H1 (cell line): ENCODE measurements at regions not wholly inside any gene's neighbourhood (a gene's known extent, or its start where the extent isn't known, plus 50 kb on each side); places are given as distances from the start of the nearest gene placed in this dataset.

Source experiments
- CTCF ChIA-PET: fragments of 300-600 bp; sonication (Branson Sonifier 250); formaldehyde crosslinking; loops from one replicate; lab custom pipeline; 2021; ENCODE audit not compliant: partially characterized antibody; lab: Charles Lee
- POLR2A ChIA-PET: fragments of 300-600 bp; sonication (Branson Sonifier 250); formaldehyde crosslinking; loops from one replicate; lab custom pipeline; 2021; ENCODE audit warnings: inconsistent platforms; ENCODE audit not compliant: partially characterized antibody; lab: Charles Lee
- DNase-seq, 2 experiments: peaks; one replicate each; pipeline versions ENCODE4 v3.0.0 to v3.0.0-alpha.2; 2010 to 2022; ENCODE audit warnings: low spot score in 2 of 2, low read depth in 1 of 2, mixed read lengths in 1 of 2
- FAIRE-seq: peaks from 2 replicates; lab custom pipeline; 2011; peaks lifted over from hg19 to GRCh38; lab: Jason Lieb, UNC
- H2AFZ ChIP-seq: 2 replicates; pipeline ENCODE4 v1.8.1; 2012; ENCODE audit warnings: low read length, inconsistent platforms
- H2AK5ac ChIP-seq: 2 replicates; pipeline ENCODE4 v1.6.1; 2013; ENCODE audit warnings: low read depth, low read length
- H2BK120ac ChIP-seq: replicated peaks from 2 replicates; pipeline ENCODE3; 2013; ENCODE audit warnings: low read depth, low read length, inconsistent platforms
- H2BK12ac ChIP-seq: 2 replicates; pipeline ENCODE4 v1.6.1; 2013; ENCODE audit warnings: low read depth, low read length
- H2BK15ac ChIP-seq: 2 replicates; pipeline ENCODE4 v1.6.1; 2013; ENCODE audit warnings: low read length
- H2BK20ac ChIP-seq: 2 replicates; pipeline ENCODE4 v1.6.1; 2013; ENCODE audit warnings: low read length
- H2BK5ac ChIP-seq: 2 replicates; pipeline ENCODE4 v1.6.1; 2013; ENCODE audit warnings: low read depth, low read length
- H3K14ac ChIP-seq: 2 replicates; pipeline ENCODE4 v1.6.1; 2013; ENCODE audit warnings: inconsistent platforms; ENCODE audit not compliant: insufficient read length
- H3K18ac ChIP-seq: 2 replicates; pipeline ENCODE4 v1.6.1; 2013; ENCODE audit warnings: low read length; ENCODE audit errors: extremely low read depth
- H3K23ac ChIP-seq: 2 replicates; pipeline ENCODE4 v1.6.1; 2013; ENCODE audit warnings: inconsistent platforms; ENCODE audit not compliant: insufficient read length
- H3K23me2 ChIP-seq: 2 replicates; pipeline ENCODE4 v1.6.1; 2013; ENCODE audit warnings: low read depth, low read length
- H3K27ac ChIP-seq: 2 replicates; pipeline ENCODE4 v1.6.1; 2011; ENCODE audit warnings: low read depth, low read length, inconsistent platforms
- H3K27me3 ChIP-seq, 4 experiments: replicated peaks in 1 of 4; 1 replicate in 1 of 4; 2 replicates in 3 of 4; pipeline versions ENCODE4 v1.6.1 to v1.8.1; 2011 to 2013; ENCODE audit warnings: low read length in 3 of 4, mild to moderate bottlenecking in 3 of 4, inconsistent platforms in 2 of 4, mixed read lengths in 2 of 4, moderate library complexity in 1 of 4; ENCODE audit not compliant: control insufficient read depth in 3 of 4, insufficient read depth in 3 of 4; ENCODE audit errors: extremely low read depth in 1 of 4
- H3K36me3 ChIP-seq, 4 experiments: 2 replicates each; pipeline versions ENCODE4 v1.6.1 to v1.8.1; 2011 to 2013; ENCODE audit warnings: mild to moderate bottlenecking in 4 of 4, low read length in 3 of 4, moderate library complexity in 2 of 4, control low read depth in 1 of 4, inconsistent platforms in 1 of 4; ENCODE audit not compliant: insufficient read depth in 4 of 4, control insufficient read depth in 2 of 4
- H3K4ac ChIP-seq: replicated peaks from 2 replicates; pipeline ENCODE3; 2013; ENCODE audit warnings: low read length, low read depth, mixed read lengths, inconsistent platforms; ENCODE audit not compliant: insufficient read length
- H3K4me1 ChIP-seq, 4 experiments: replicated peaks in 1 of 4; 1 replicate in 1 of 4; 2 replicates in 3 of 4; pipeline versions ENCODE4 v1.6.1 to v1.8.1; 2011 to 2013; ENCODE audit warnings: low read length in 3 of 4, inconsistent platforms in 2 of 4, mixed read lengths in 1 of 4; ENCODE audit not compliant: insufficient read depth in 4 of 4, control insufficient read depth in 3 of 4
- H3K4me2 ChIP-seq, 2 experiments: 2 replicates each; pipeline versions ENCODE4 v1.6.1 to v1.8.1; 2011 to 2013; ENCODE audit warnings: low read depth in 2 of 2, low read length in 2 of 2, control low read depth in 1 of 2, inconsistent platforms in 1 of 2, mild to moderate bottlenecking in 1 of 2; ENCODE audit not compliant: insufficient read depth in 1 of 2
- H3K4me3 ChIP-seq, 4 experiments: fragments of 200-600, 300-600 bp in 1 of 4; sonication (generic), shearing (Covaris generic), sonication (Bioruptor Twin) in 1 of 4; 2 replicates each; pipeline versions ENCODE4 v1.5.1 to v1.8.1; 2011 to 2016; ENCODE audit warnings: low read length in 4 of 4, low read depth in 3 of 4, control low read depth in 2 of 4, inconsistent platforms in 2 of 4, mild to moderate bottlenecking in 2 of 4, mixed read lengths in 1 of 4, moderate library complexity in 1 of 4; ENCODE audit not compliant: insufficient read depth in 2 of 4; ENCODE audit errors: extremely low read depth in 1 of 4
- H3K56ac ChIP-seq: replicated peaks from 2 replicates; pipeline ENCODE3; 2013; ENCODE audit warnings: low read depth, mild to moderate bottlenecking, mixed read lengths, low read length, inconsistent platforms; ENCODE audit not compliant: insufficient read length
- H3K79me1 ChIP-seq: 2 replicates; pipeline ENCODE4 v1.6.1; 2013; ENCODE audit warnings: low read depth, low read length, control low read depth
- H3K79me2 ChIP-seq, 2 experiments: 2 replicates each; pipeline versions ENCODE4 v1.6.1 to v1.8.1; 2012 to 2013; ENCODE audit warnings: low read length in 2 of 2, mild to moderate bottlenecking in 2 of 2, inconsistent platforms in 1 of 2; ENCODE audit not compliant: insufficient read depth in 2 of 2, control insufficient read depth in 1 of 2
- H3K9ac ChIP-seq, 4 experiments: replicated peaks in 1 of 4; 1 replicate in 1 of 4; 2 replicates in 3 of 4; pipeline versions ENCODE4 v1.6.1 to v1.8.1; 2011 to 2013; ENCODE audit warnings: low read depth in 3 of 4, low read length in 3 of 4, control low read depth in 2 of 4, mild to moderate bottlenecking in 2 of 4, moderate library complexity in 2 of 4, inconsistent platforms in 1 of 4; ENCODE audit errors: extremely low read depth in 1 of 4
- H3K9me3 ChIP-seq, 2 experiments: 2 replicates each; pipeline versions ENCODE4 v1.6.1 to v1.8.1; 2012 to 2013; ENCODE audit warnings: mild to moderate bottlenecking in 2 of 2, moderate library complexity in 2 of 2, control low read depth in 1 of 2, inconsistent platforms in 1 of 2, low read depth in 1 of 2, low read length in 1 of 2, mixed read lengths in 1 of 2; ENCODE audit not compliant: insufficient read depth in 2 of 2
- H4K20me1 ChIP-seq, 2 experiments: replicated peaks in 1 of 2; 2 replicates each; pipeline versions ENCODE3 to v1.8.1; 2011 to 2013; ENCODE audit warnings: inconsistent platforms in 2 of 2, low read length in 2 of 2, mild to moderate bottlenecking in 1 of 2; ENCODE audit not compliant: insufficient read depth in 2 of 2, control insufficient read depth in 1 of 2
- H4K5ac ChIP-seq: 2 replicates; pipeline ENCODE4 v1.6.1; 2013; ENCODE audit warnings: low read length, low read depth, mixed read lengths, inconsistent platforms; ENCODE audit not compliant: insufficient read length
- H4K8ac ChIP-seq: 2 replicates; pipeline ENCODE4 v1.8.0; 2013; ENCODE audit warnings: mild to moderate bottlenecking, moderate library complexity, low read length, inconsistent platforms; ENCODE audit not compliant: insufficient read depth; ENCODE audit errors: extremely low read depth
- H4K91ac ChIP-seq: replicated peaks from 2 replicates; pipeline ENCODE3; 2013; ENCODE audit warnings: low read length, mixed read lengths, inconsistent platforms; ENCODE audit not compliant: insufficient read length
- CHD2 ChIP-seq: IDR thresholded peaks from 2 replicates; pipeline ENCODE4 v1.6.1; 2012; ENCODE audit warnings: low read length, improper control_type of control experiment
- SP2 ChIP-seq: IDR thresholded peaks from 2 replicates; pipeline ENCODE4 v1.6.1; 2012; ENCODE audit warnings: mild to moderate bottlenecking, low read length, inconsistent platforms
- ZNF274 ChIP-seq: IDR thresholded peaks from 2 replicates; pipeline ENCODE4 v1.7.0; 2012; ENCODE audit warnings: low read length, borderline replicate concordance; ENCODE audit errors: extremely low read depth
- WGBS, 2 experiments: shearing (Covaris generic) in 1 of 2; methylation state at CpG; one replicate each; pipeline versions ENCODE4 v1.1.6 to v1.1.7; 2013 to 2015; ENCODE audit warnings: low lambda C conversion rate in 2 of 2, mixed read lengths in 2 of 2, inconsistent platforms in 1 of 2, low coverage in 1 of 2, missing lambda C conversion rate in 1 of 2; ENCODE audit not compliant: insufficient replicate concordance in 2 of 2, insufficient coverage in 1 of 2, insufficient read length in 1 of 2; ENCODE audit errors: extremely low coverage in 1 of 2, missing lambda C conversion rate in 1 of 2; 5-methylcytosine and 5-hydroxymethylcytosine counted together

GRCh38 chr15:96992817-96993216 is 662.3 kb downstream of the NR2F2 start:
- TF ChIP-seq SP2: no peak
- TF ChIP-seq CHD2: no peak
- TF ChIP-seq ZNF274: no peak
- Histone ChIP-seq H2BK5ac (no peak overlapping the region), H3K27ac (no peak overlapping the region), H3K4me2 (no peak overlapping the region), H4K8ac (no peak overlapping the region), H3K4ac (no peak overlapping the region), H3K4me3 (no peak overlapping the region), H3K18ac (no peak overlapping the region), H2BK12ac (no peak overlapping the region), H4K5ac (no peak overlapping the region), H3K27me3 (no peaks in the 10 kb centered on the region; a peak in 1 of 7 replicates), H3K9ac (no peak overlapping the region), H3K9me3 (peaks cover 11 to 12% of the 10 kb centered on the region in 2 experiments; a peak in 1 of 4 replicates), H3K36me3 (no peaks in the 10 kb centered on the region), H2BK15ac (no peak overlapping the region), H3K23ac (no peak overlapping the region), H2AFZ (no peak overlapping the region), H3K56ac (no peak overlapping the region), H3K4me1 (no peaks in the 10 kb centered on the region), H3K79me1 (no peaks in the 10 kb centered on the region), H4K20me1 (no peaks in the 10 kb centered on the region), H2AK5ac (no peak overlapping the region), H3K23me2 (no peaks in the 10 kb centered on the region), H2BK120ac (no peak overlapping the region), H2BK20ac (no peak overlapping the region), H4K91ac (no peak overlapping the region), H3K79me2 (no peaks in the 10 kb centered on the region), H3K14ac (no peak overlapping the region)
- FAIRE-seq (no peak), DNase-seq (no peak)
- CTCF ChIA-PET: no interaction called here
- 79% methylated on average over 5 of the region's 5 CpGs; no CpG with 5 or more reads in 1 of the 2 experiments for WGBS, 2 experiments
- POLR2A ChIA-PET: no interaction called here
